Limb (tissue), 2 donors: ENCODE measurements at regions not wholly inside any gene's neighbourhood (a gene's known extent, or its start where the extent isn't known, plus 50 kb on each side); places are given as distances from the start of the nearest gene placed in this dataset.
"Not testable (repeated sequence)": the region's sequence is repeated elsewhere in the genome, so short reads cannot be mapped to it uniquely, and the experiment has no call there.

ENCODE experiments used
- DNase-seq, 2 donors: peaks; one replicate each; pipeline ENCODE4 v3.0.0-alpha.2; 2016; ENCODE audit errors: extremely low spot score in 2 of 2

DNA sequence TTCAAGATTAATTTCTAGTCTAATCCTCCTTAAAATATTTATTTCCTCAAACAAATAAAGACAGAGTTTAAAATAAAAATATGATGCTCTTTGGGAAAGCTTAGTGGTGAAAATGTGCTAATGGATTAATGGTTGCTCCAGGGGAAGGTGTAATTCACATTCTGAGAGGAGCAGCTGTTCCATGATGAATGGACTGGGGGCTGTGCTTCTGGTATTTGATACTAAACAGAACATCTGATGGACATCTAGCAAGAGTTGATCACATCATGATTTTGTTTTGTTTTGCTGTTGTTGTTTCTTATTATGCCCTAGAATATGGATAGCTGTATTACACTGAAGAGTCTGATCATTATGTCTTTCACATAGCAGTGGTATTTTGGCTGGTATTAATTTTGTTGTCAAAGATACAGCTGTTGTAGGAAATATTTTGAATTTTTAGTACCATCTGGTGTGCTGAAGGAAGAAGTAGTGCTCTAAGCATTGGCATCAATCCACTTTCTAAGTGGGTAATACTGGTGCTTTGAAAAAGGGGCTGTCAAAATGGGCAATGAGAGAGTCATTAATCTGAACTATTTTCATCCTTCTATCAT, 296.4 kb downstream of the ADAMTS20 start:
- peak in 1 of 2 donors; percentile 30 for DNase-seq

DNA sequence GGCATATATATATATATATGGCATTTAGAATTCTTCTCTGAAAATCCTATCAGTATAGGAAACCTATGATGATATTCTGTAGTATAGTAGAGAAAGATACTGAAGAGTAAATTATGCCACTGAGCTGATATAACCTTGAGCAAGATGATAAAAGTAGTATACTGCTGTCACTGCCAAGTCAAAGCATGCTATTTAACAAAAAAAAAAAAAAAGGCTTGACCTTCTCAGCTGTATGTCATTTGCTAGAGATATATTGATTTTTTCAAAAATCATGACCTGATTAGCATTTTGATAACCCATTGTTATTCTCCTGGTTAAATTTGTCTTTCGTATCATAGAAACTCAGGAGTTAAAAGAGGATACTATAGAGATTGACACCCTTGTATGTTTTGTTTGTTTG, 299.4 kb downstream of the ADAMTS20 start:
- no peak for DNase-seq

- DNase-seq = no peak
Measured at GRCh38 chr12:43245947-43246346, 306.1 kb downstream of the ADAMTS20 start.

GRCh38 chr12:43241986-43242385, 310.0 kb downstream of the ADAMTS20 start:
- DNase-seq = no peak

DNA sequence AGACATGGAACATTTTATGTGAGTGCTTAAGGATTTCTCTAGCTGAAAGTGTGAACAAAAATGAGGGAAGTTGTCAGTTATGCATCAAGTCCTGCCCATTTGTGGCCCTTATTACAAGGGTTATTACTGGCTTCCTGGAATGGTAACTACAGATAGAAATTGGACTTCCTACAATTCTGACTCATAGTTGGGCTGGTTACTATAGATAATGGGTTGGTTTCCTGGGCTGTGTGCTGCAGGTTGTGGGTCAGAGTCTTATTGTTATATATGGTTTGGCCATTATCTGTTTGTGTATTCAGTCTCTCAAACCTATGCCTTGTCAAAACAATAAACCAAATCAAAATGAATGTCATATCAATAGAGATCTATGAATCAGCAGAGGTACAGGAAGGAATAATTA, 313.7 kb downstream of the ADAMTS20 start:
- DNase-seq = no peak

GRCh38 chr12:43237238-43237879, 314.6 kb downstream of the ADAMTS20 start:
- DNase-seq = no peak

GRCh38 chr12:43235721-43236120, 316.3 kb downstream of the ADAMTS20 start:
- DNase-seq = no peak

DNA sequence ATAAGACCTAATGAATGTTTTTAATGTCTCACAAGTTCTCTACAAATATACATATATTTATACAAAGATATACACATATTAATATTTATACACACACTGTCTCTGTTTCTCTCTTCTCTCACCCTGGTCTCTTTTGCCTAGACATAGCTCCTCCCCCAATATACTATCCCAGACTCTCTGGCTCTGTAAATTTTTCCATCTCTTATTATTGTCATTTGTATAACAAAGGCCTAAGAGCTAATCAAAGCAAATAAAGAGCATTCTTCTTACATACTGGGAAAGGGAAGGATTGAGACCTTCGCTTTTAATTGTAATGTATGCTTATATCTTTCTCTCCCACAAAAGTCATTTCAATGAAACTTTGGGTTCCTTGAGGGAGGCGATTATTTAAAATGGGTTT, 318.1 kb downstream of the ADAMTS20 start:
- no peak for DNase-seq

DNA sequence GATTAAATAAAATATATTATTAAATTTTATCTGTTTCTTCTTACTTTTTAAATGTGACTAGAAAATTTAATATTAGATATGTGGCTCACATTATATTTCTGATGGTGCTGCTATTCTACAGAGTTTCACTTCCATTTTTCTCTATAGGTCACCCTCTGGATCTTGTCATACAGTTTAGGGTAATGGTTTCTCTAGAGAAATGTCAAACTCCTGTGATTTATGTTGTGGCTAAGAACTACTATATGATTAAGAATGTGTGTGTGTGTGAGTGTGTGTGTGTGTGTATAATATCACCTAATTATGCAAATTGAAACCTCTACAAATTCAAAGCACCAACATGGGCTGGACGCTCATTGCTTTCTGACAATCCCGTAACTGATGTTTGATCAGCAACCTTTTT, 325.9 kb downstream of the ADAMTS20 start:
- no peak for DNase-seq

DNA sequence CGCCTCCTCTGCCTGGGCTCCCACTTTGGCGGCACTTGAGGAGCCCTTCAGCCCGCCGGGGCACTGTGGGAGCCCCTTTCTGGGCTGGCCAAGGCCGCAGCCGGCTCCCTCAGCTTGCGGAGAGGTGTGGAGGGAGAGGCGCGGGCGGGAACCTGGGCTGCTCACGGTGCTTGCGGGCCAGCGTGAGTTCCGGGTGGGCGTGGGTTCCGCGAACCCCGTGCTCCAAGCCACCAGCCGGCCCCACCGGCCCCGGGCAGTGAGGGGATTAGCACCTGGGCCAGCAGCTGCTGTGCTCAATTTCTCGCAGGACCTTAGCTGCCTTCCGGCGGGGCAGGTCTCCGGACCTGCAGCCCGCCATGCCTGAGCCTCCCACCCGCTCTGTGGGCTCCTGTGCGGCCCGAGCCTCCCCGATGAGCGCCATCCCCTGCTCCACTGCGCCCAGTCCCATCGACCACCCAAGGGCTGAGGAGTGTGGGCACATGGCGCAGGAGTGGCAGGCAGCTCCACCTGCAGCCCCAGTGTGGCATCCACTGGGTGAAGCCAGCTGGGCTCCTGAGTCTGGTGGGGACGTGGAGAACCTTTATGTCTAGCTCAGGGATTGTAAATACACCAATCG, 327.7 kb downstream of the ADAMTS20 start:
- DNase-seq = not testable (repeated sequence)

GRCh38 chr12:43222796-43223195, 329.2 kb downstream of the ADAMTS20 start:
- DNase-seq = no peak

DNA sequence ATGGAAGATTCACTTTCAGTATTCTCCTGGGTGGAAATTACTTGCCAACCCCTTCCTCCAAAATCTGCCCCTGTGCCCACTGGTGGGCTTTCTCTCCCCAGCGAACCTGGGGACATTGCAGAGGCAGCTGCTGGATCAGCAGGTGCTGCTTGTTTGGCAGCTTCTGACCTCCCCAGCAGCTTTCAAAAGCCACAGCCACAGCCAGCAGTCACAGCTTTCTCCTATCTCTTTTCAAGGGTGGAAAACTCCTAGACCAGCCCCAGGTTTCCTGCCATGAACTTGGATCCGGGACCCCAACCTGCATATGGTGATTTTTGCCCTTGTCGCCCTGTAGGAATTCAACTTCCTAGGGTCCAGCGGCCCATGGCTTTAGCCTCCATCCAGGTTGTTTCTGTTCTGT, 330.8 kb downstream of the ADAMTS20 start:
- DNase-seq = no peak

- DNase-seq = no peak
Measured at GRCh38 chr12:43216490-43216889, 335.5 kb downstream of the ADAMTS20 start.

DNA sequence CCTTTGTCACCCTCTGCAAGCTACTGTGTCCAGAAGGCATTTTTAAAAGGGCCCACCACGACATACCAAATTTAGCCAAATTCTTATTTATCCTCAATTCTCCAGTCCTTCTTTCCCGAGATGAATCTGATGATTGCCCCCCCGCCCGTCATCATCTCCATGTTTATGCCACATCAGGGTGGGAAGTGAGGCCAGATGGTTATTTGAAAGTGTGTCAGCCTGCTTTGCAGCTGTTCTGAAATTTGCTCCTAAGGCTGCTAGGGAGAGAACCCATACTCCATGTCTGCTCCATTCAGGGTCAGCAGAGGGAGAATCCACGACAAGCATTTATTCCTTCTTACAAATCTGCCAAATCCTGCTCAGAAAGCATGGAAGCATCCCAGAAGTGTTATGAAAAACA, 337.8 kb downstream of the ADAMTS20 start:
- DNase-seq = no peak

DNA sequence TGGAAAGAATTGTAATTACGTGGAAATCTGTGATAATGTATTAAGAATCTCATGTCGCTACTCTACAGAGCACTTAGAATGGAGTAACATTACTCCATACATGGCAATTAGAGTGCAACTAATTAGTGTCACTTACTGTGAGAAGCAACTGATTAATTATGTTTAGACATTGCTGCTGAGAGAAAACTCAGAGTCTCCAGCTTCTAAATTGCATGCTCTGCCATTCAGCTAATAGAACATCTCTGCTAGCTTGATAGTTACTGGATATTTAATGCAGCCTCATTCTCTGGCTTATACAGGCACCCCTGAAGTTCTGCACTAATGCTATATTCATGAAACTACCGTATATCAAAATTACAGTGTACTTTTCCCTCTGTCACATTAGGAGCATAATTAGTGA, 338.4 kb downstream of the ADAMTS20 start:
- no peak for DNase-seq

DNA sequence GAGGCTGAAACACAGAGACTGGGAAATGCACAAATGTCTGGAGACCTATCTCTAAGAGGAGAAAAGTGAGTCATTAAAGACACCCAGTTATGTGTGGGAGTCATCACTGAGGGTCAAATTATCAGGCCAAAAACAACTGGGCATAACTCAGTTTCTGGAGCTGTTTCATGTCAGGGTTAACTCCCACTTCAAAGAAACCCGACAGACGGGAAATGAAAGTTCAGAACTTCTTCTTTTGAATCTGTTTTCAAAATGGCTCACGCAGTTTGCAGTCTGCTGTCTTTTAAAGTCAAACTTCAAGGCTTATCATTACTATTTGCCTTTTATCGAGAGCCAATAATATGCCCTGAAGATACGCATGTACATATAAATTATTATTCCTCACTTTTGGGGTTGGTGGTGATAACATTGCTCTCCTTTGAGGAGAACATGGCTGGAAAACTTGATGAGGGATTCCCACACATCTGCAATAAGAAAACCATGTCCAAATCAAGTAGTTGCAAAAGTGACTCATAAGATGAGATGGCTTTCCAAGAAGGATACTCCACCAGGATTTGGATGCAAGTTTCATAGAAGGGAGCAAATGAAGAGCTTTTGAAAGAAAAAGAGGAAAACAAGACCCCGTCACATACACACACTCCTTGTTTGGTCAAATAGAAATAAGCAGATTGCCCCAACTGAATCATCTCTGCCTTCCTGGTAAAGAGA, 341.4 kb downstream of the ADAMTS20 start:
- no peak for DNase-seq

DNA sequence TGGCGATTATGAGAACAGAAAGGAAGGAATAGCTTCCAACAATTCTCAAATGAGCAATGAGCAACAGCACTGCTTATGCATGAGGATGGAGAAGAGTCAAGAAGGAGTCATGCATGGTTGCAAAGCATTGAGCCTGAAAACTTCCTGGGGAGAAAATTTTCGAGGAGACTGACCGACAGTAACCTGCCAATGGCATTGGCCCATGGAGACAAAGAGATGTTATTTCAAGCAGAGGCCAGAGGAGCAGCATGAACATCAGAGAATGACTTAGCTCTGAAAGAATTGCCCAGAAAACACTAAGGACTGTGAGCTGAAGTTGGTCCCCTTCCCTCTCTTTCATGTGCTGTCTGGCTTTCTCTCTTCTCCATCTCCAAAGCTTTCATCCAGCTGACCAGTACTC, 343.4 kb downstream of the ADAMTS20 start:
- DNase-seq = no peak

DNA sequence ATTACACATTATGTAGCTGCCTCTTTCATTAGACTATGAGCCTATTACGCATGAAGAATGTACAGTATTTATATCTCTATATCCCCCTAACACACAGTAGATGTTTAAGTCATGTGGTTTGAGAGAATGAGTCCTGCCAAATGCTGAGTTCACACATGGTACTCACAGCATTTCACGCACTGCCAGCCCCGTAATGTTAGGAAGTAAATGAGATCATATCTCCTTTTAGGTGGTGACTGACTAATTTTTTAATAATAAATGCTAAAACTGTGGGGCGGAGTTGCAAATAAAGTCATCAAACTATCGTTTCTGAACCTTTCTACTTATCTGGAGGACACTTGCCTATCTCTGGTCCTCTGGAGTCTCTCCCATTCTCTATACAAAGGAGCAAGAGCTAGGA, 343.8 kb downstream of the ADAMTS20 start:
- DNase-seq = no peak

DNA sequence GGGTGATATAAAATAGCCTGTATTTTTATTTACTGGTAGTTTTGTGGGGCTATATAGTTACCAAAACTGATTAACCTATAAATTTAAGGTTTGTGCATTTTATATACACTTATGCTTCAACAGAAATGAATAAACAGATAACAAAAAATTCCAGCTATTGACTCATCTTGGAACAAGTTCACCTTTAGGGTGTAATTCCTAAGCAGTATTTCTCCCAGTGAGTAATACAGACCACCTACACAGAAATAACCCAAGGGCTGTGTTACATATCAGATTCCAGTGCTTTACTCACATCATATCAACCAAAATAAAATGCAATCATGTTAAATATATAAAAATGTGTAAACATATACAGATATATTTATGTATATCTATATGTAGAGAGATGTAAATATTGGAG, 345.6 kb downstream of the ADAMTS20 start:
- no peak for DNase-seq

GRCh38 chr12:43198608-43199007, 353.4 kb downstream of the ADAMTS20 start:
- DNase-seq = no peak

- DNase-seq = no peak
Measured at GRCh38 chr12:43196268-43196907, 355.6 kb downstream of the ADAMTS20 start.

DNA sequence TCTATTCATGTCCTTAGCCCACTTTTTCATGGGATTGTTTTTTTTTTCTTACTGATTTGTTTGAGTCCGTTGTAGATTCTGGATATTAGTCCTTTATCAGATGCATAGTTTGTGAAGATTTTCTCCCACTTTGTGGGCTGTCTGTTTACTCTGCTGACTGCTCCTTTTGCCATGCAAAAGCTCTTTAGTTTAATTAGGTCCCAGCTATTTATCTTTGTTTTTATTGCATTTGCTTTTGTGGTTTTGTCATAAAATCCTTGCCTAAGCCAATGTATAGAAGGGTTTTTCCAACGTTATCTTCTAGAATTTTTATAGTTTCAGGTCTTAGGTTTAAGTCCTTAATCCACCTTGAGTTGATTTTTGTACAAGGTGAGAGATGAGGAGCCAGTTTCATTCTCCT, 358.9 kb downstream of the ADAMTS20 start:
- not testable (repeated sequence) for DNase-seq
